ENCODE measurements at regions not wholly inside any gene's neighbourhood (a gene's known extent, or its start where the extent isn't known, plus 50 kb on each side); places are given as distances from the start of the nearest gene placed in this dataset.

DNA sequence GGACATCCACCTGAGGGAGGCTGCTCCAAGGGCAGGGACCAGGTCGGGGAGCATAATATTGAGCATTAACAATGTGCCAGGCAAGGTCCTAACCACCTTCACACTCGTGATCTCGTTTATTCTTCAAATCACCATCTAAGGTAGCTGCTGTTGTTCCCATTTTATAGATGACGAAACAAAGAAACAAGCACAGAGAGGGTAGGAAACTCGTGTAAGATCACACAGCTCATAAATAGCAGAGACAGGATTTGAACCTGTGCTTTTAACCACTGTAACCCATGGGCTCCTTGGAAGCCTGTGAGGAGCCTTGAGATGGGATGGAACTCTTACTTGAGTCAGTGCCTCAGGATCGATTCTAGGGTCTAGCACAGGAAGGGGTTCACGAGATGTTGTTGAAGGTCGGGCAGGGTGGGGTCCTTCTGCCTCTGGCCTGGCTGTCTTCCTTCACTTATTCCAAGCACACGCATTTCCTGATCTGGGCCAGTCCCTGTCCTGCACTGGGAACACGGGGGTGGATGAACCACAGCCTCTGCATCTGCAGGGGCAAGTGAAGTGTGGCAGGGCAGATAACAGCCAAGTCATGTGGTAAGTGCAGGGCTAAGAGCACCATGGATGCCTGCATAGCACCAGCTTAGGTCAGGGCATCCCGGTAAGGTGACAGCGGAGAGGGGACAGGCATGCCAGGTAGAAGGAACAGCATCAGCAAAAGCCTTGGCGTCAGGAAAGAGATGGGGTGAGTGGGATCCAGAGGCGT lies 188.1 kb downstream of the MELK start:
- Histone ChIP-seq H3F3A (ENCODE audit: low read depth) (peaks cover 10% of the 10 kb centered on the region), H3K9me3 (ENCODE audit: low read depth) (no peaks in the 10 kb centered on the region), H4K20me1 (ENCODE audit: low read depth) (no peaks in the 10 kb centered on the region), H3K4me1 (peaks cover 7% of the 10 kb centered on the region), H3K4me3 (no peak overlapping the region), H3K27ac (no peak overlapping the region), H3K27me3 (peaks cover 34% of the 10 kb centered on the region), H3K79me2 (ENCODE audit: low read depth) (no peaks in the 10 kb centered on the region), H3K4me2 (no peak overlapping the region), H3K36me3 (no peaks in the 10 kb centered on the region), H3K9ac (no peak overlapping the region), H2AFZ (replicated peaks) (no peak overlapping the region)
- no peak for DNase-seq (ENCODE audit: low spot score)
- Mint-ChIP-seq H3K4me3 (peak overlapping the region; percentile 27), H3K27ac (no peak overlapping the region), H3K36me3 (no peaks in the 10 kb centered on the region), H3K4me1 (peaks cover 3% of the 10 kb centered on the region), H3K27me3 (ENCODE audit: insufficient read depth, low read depth) (peaks cover 16% of the 10 kb centered on the region), H3K9me3 (no peaks in the 10 kb centered on the region)
- no peak for TF ChIP-seq EZH2phosphoT487 (IDR thresholded peaks at IDR 0.05)
- TF ChIP-seq, protein P1, sequence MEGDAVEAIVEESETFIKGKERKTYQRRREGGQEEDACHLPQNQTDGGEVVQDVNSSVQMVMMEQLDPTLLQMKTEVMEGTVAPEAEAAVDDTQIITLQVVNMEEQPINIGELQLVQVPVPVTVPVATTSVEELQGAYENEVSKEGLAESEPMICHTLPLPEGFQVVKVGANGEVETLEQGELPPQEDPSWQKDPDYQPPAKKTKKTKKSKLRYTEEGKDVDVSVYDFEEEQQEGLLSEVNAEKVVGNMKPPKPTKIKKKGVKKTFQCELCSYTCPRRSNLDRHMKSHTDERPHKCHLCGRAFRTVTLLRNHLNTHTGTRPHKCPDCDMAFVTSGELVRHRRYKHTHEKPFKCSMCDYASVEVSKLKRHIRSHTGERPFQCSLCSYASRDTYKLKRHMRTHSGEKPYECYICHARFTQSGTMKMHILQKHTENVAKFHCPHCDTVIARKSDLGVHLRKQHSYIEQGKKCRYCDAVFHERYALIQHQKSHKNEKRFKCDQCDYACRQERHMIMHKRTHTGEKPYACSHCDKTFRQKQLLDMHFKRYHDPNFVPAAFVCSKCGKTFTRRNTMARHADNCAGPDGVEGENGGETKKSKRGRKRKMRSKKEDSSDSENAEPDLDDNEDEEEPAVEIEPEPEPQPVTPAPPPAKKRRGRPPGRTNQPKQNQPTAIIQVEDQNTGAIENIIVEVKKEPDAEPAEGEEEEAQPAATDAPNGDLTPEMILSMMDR (IDR thresholded peaks at IDR 0.05): no peak
- no peak for TF ChIP-seq EZH2 (IDR thresholded peaks at IDR 0.05)

DNA sequence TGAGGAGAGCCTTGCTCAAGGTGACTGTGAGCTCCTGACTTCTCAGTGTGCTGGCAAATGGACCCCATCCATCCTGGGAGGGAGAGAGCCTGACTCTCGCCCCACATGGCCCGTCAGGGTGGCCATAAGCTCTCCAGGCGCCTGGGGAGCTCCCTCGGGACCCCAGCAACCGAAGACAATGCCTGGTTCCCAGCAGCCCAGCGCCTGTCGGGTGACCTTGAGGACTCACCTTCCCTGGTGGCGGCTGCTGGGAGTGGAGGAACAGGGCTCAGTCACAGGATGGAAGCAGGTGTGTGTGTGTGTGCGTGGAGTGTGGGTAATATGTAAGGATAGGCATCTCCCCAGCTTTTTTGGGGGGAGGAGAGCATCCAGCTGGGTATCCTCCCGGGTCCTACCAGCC lies 190.3 kb downstream of the MELK start:
- Histone ChIP-seq H3F3A (ENCODE audit: low read depth) (peaks cover 14% of the 10 kb centered on the region), H3K4me2 (no peak overlapping the region), H3K27ac (no peak overlapping the region), H3K36me3 (no peaks in the 10 kb centered on the region), H3K79me2 (ENCODE audit: low read depth) (no peaks in the 10 kb centered on the region), H3K9ac (no peak overlapping the region), H3K4me3 (no peak overlapping the region), H2AFZ (replicated peaks) (no peak overlapping the region), H3K9me3 (ENCODE audit: low read depth) (no peaks in the 10 kb centered on the region), H3K4me1 (peaks cover 7% of the 10 kb centered on the region), H4K20me1 (ENCODE audit: low read depth) (no peaks in the 10 kb centered on the region), H3K27me3 (peaks cover 47% of the 10 kb centered on the region)
- Mint-ChIP-seq H3K9me3 (no peaks in the 10 kb centered on the region), H3K27me3 (ENCODE audit: insufficient read depth, low read depth) (peaks cover 19% of the 10 kb centered on the region), H3K4me1 (no peaks in the 10 kb centered on the region), H3K4me3 (no peak overlapping the region), H3K36me3 (no peaks in the 10 kb centered on the region), H3K27ac (no peak overlapping the region)
- DNase-seq (ENCODE audit: low spot score): no peak
- TF ChIP-seq EZH2 (IDR thresholded peaks at IDR 0.05) (no peak), EZH2phosphoT487 (IDR thresholded peaks at IDR 0.05) (no peak)
- TF ChIP-seq, protein P1 (IDR thresholded peaks at IDR 0.05): no peak

DNA sequence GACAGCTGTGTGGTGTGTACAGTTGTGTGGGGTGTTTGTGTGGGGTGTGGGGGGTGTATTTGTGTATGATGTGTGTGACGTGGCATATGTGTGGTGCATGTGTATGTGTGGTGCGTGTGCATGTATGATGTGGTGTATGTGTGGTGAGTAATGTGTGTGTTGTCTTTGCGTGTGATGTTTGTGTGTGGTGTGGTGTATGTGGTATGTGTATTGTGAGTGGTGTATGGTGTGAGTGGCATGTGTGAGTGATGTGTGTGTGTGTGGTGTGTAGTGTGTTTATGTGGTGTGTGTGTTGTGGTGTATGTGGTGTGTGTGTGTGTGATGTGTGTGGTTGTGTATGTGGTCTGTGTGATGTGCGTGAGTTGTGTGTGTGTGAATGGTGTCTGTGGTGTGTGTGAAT lies 191.1 kb downstream of the MELK start:
- H3K27ac ChIP-seq: no peak overlapping the region
- peaks cover 7% of the 10 kb centered on the region for H3K4me1 ChIP-seq
- H4K20me1 ChIP-seq (ENCODE audit: low read depth): no peaks in the 10 kb centered on the region
- Mint-ChIP-seq H3K4me3 (no peak overlapping the region), H3K27ac (no peak overlapping the region), H3K4me1 (no peaks in the 10 kb centered on the region), H3K36me3 (no peaks in the 10 kb centered on the region), H3K27me3 (ENCODE audit: insufficient read depth, low read depth) (peaks cover 20% of the 10 kb centered on the region), H3K9me3 (no peaks in the 10 kb centered on the region)
- no peak for DNase-seq (ENCODE audit: low spot score)
- H2AFZ ChIP-seq (replicated peaks): no peak overlapping the region
- H3K27me3 ChIP-seq: peaks cover 55% of the 10 kb centered on the region
- H3K9ac ChIP-seq: no peak overlapping the region
- no peaks in the 10 kb centered on the region for H3K79me2 ChIP-seq (ENCODE audit: low read depth)
- H3K4me2 ChIP-seq: no peak overlapping the region
- H3F3A ChIP-seq (ENCODE audit: low read depth): peaks cover 14% of the 10 kb centered on the region
- H3K9me3 ChIP-seq (ENCODE audit: low read depth): no peaks in the 10 kb centered on the region
- TF ChIP-seq EZH2phosphoT487 (IDR thresholded peaks at IDR 0.05): no peak
- no peak for TF ChIP-seq EZH2 (IDR thresholded peaks at IDR 0.05)
- TF ChIP-seq, protein P1 (IDR thresholded peaks at IDR 0.05): no peak
- H3K4me3 ChIP-seq: no peak overlapping the region
- H3K36me3 ChIP-seq: no peaks in the 10 kb centered on the region

All from neural progenitor cell (in vitro differentiated cells).